WERI-Rb-1 (cell line): ENCODE measurements at regions not wholly inside any gene's neighbourhood (a gene's known extent, or its start where the extent isn't known, plus 50 kb on each side); places are given as distances from the start of the nearest gene placed in this dataset.
"Not testable (repeated sequence)": the region's sequence is repeated elsewhere in the genome, so short reads cannot be mapped to it uniquely, and the experiment has no call there.

Experiments used
- DNase-seq: peaks from one replicate; pipeline ENCODE4 v3.0.0-alpha.2; 2020
- H3K27ac ChIP-seq: fragments of 250-450 bp; sonication (Bioruptor Pico); 2 replicates; pipeline ENCODE4 v1.5.1; 2020; ENCODE audit warnings: mild to moderate bottlenecking, moderate library complexity
- H3K27me3 ChIP-seq: fragments of 250-450 bp; sonication (Bioruptor Pico); 2 replicates; pipeline ENCODE4 v1.5.1; 2021; ENCODE audit warnings: mild to moderate bottlenecking, low read depth, moderate library complexity; ENCODE audit not compliant: insufficient read depth, severe bottlenecking
- H3K36me3 ChIP-seq: fragments of 250-450 bp; sonication (Bioruptor Pico); 2 replicates; pipeline ENCODE4 v1.5.1; 2020; ENCODE audit warnings: mild to moderate bottlenecking, moderate library complexity
- H3K4me3 ChIP-seq: 2 replicates; pipeline ENCODE4 v1.5.1; 2011; ENCODE audit warnings: low read depth, mild to moderate bottlenecking, control low read depth, low read length
- H3K9me3 ChIP-seq: fragments of 250-450 bp; sonication (Bioruptor Pico); 2 replicates; pipeline ENCODE4 v1.5.1; 2021; ENCODE audit warnings: mild to moderate bottlenecking, moderate library complexity; ENCODE audit not compliant: severe bottlenecking
- CTCF ChIP-seq: IDR thresholded peaks from 2 replicates; pipeline ENCODE4 v1.5.1; 2011; ENCODE audit warnings: low read depth, mild to moderate bottlenecking, control low read depth, inconsistent platforms, low read length

- Histone ChIP-seq H3K27me3 (peaks cover 89% of the 10 kb centered on the region), H3K4me3 (no peak overlapping the region), H3K27ac (no peak overlapping the region), H3K9me3 (no peaks in the 10 kb centered on the region), H3K36me3 (no peaks in the 10 kb centered on the region)
- DNase-seq: no peak
- TF ChIP-seq CTCF: no peak
These were observed 305.6 kb upstream of the DIO3 start for GRCh38 chr14:101255765-101256125.

- TF ChIP-seq CTCF: no peak
- DNase-seq: no peak
These were observed 305.0 kb upstream of the DIO3 start for GRCh38 chr14:101256266-101256665.

GRCh38 chr14:101257551-101257950 lies 303.7 kb upstream of the DIO3 start:
- Histone ChIP-seq H3K27me3 (peaks cover 80% of the 10 kb centered on the region), H3K4me3 (no peak overlapping the region), H3K27ac (no peak overlapping the region), H3K9me3 (no peaks in the 10 kb centered on the region), H3K36me3 (no peaks in the 10 kb centered on the region)
- TF ChIP-seq CTCF: no peak
- no peak for DNase-seq

More at GRCh38 chr14:101256266-101256665, 305.0 kb upstream of the DIO3 start:
- H3K9me3 ChIP-seq: no peaks in the 10 kb centered on the region
- peaks cover 88% of the 10 kb centered on the region for H3K27me3 ChIP-seq
- no peak overlapping the region for H3K4me3 ChIP-seq
- H3K27ac ChIP-seq: no peak overlapping the region
- no peaks in the 10 kb centered on the region for H3K36me3 ChIP-seq

GRCh38 chr14:101259748-101260147 lies 301.5 kb upstream of the DIO3 start:
- TF ChIP-seq CTCF: no peak
- no peak overlapping the region for H3K4me3 ChIP-seq
- H3K27me3 ChIP-seq: peaks cover 80% of the 10 kb centered on the region
- no peaks in the 10 kb centered on the region for H3K9me3 ChIP-seq
- no peak overlapping the region for H3K27ac ChIP-seq
- H3K36me3 ChIP-seq: no peaks in the 10 kb centered on the region
- no peak for DNase-seq

GRCh38 chr14:101266441-101266840 lies 294.9 kb upstream of the DIO3 start:
- H3K9me3 ChIP-seq, DNase-seq, H3K4me3 ChIP-seq: not testable (repeated sequence)

GRCh38 chr14:101273091-101273490 lies 288.2 kb upstream of the DIO3 start:
- Histone ChIP-seq H3K27ac (no peak overlapping the region), H3K36me3 (no peaks in the 10 kb centered on the region), H3K27me3 (peaks cover 36% of the 10 kb centered on the region), H3K9me3 (no peaks in the 10 kb centered on the region), H3K4me3 (no peak overlapping the region)
- TF ChIP-seq CTCF: no peak
- DNase-seq: no peak

More at GRCh38 chr14:101266441-101266840, 294.9 kb upstream of the DIO3 start:
- H3K27me3 ChIP-seq: peaks cover 36% of the 10 kb centered on the region
- H3K27ac ChIP-seq, H3K36me3 ChIP-seq: not testable (repeated sequence)
